RKO (cell line): ENCODE measurements at regions not wholly inside any gene's neighbourhood (a gene's known extent, or its start where the extent isn't known, plus 50 kb on each side); places are given as distances from the start of the nearest gene placed in this dataset.

Experiments used
- DNase-seq: peaks from one replicate; pipeline ENCODE4 v3.0.0-alpha.2; 2016; ENCODE audit warnings: low spot score

- DNase-seq = no peak
These were observed 97.7 kb downstream of the SOCS6 start for GRCh38 chr18:70386582-70386981.

- DNase-seq = no peak
These were observed 96.6 kb downstream of the SOCS6 start for GRCh38 chr18:70385474-70385873.

- DNase-seq = peak; percentile 52
These were observed 95.4 kb downstream of the SOCS6 start for GRCh38 chr18:70384181-70384790.

GRCh38 chr18:70382992-70383717, 94.3 kb downstream of the SOCS6 start:
- no peak for DNase-seq

GRCh38 chr18:70382017-70382416, 93.2 kb downstream of the SOCS6 start:
- DNase-seq = no peak

- DNase-seq = no peak
These were observed 92.4 kb downstream of the SOCS6 start for GRCh38 chr18:70380915-70381896.
